ENCODE measurements at regions not wholly inside any gene's neighbourhood (a gene's known extent, or its start where the extent isn't known, plus 50 kb on each side); places are given as distances from the start of the nearest gene placed in this dataset.

- Histone ChIP-seq H3K4me3 (ENCODE audit: low read depth, low read length) (no peak overlapping the region), H3K4me1 (no peaks in the 10 kb centered on the region), H3K27me3 (replicated peaks; ENCODE audit: control insufficient read depth, insufficient read depth, low read length) (no peaks in the 10 kb centered on the region), H3K9me3 (0 out of 2 replicates have a peak, but pooled peaks cover 9% of the 10 kb centered on the region), H3K36me3 (ENCODE audit: control insufficient read depth, insufficient read depth, low read length) (no peaks in the 10 kb centered on the region)
- no peak for TF ChIP-seq CTCF (IDR thresholded peaks at IDR 0.05; ENCODE audit: insufficient read depth in 1 of 2, low read depth in 1 of 2, low read length in 1 of 2, severe bottlenecking in 1 of 2, unreplicated experiment in 1 of 2)
- H3K27me3 Mint-ChIP-seq (ENCODE audit: insufficient read depth, unreplicated experiment): no peaks in the 10 kb centered on the region
- H3K4me3 Mint-ChIP-seq (ENCODE audit: unreplicated experiment): no peak overlapping the region
- POLR2A ChIA-PET: no interaction called here
- no peak for DNase-seq
- H3K4me1 Mint-ChIP-seq (ENCODE audit: low read depth, unreplicated experiment): no peaks in the 10 kb centered on the region
- no peak overlapping the region for H3K27ac Mint-ChIP-seq (ENCODE audit: unreplicated experiment)
- H3K36me3 Mint-ChIP-seq (ENCODE audit: insufficient read depth, unreplicated experiment): no peaks in the 10 kb centered on the region
- no peaks in the 10 kb centered on the region for H3K9me3 Mint-ChIP-seq (ENCODE audit: unreplicated experiment)
- CTCF ChIA-PET: no interaction called here
- BruUV-seq (replicated peaks): no TSS peak
- intact Hi-C loops (cut with micrococcal nuclease; ENCODE audit: unreplicated experiment): no loop called here
These were observed 366.5 kb downstream of the TMEM38B start for GRCh38 chr9:106060885-106061284.

- Histone ChIP-seq H3K36me3 (ENCODE audit: control insufficient read depth, insufficient read depth, low read length) (no peaks in the 10 kb centered on the region), H3K27me3 (replicated peaks; ENCODE audit: control insufficient read depth, insufficient read depth, low read length) (no peaks in the 10 kb centered on the region), H3K4me3 (ENCODE audit: low read depth, low read length) (no peak overlapping the region), H3K4me1 (no peaks in the 10 kb centered on the region), H3K9me3 (0 out of 2 replicates have a peak, but pooled peaks cover 9% of the 10 kb centered on the region)
- no peak for TF ChIP-seq CTCF (IDR thresholded peaks at IDR 0.05; ENCODE audit: insufficient read depth in 1 of 2, low read depth in 1 of 2, low read length in 1 of 2, severe bottlenecking in 1 of 2, unreplicated experiment in 1 of 2)
- no TSS peak for BruUV-seq (replicated peaks)
- H3K27me3 Mint-ChIP-seq (ENCODE audit: insufficient read depth, unreplicated experiment): no peaks in the 10 kb centered on the region
- DNase-seq: no peak
- H3K36me3 Mint-ChIP-seq (ENCODE audit: insufficient read depth, unreplicated experiment): no peaks in the 10 kb centered on the region
- H3K9me3 Mint-ChIP-seq (ENCODE audit: unreplicated experiment): no peaks in the 10 kb centered on the region
- ChIA-PET CTCF (no interaction called here), POLR2A (no interaction called here)
- no peaks in the 10 kb centered on the region for H3K4me1 Mint-ChIP-seq (ENCODE audit: low read depth, unreplicated experiment)
- intact Hi-C loops (cut with micrococcal nuclease; ENCODE audit: unreplicated experiment): no loop called here
- H3K27ac Mint-ChIP-seq (ENCODE audit: unreplicated experiment): no peak overlapping the region
- no peak overlapping the region for H3K4me3 Mint-ChIP-seq (ENCODE audit: unreplicated experiment)
These were observed 367.9 kb downstream of the TMEM38B start for GRCh38 chr9:106062250-106062649.

- CTCF ChIA-PET: no interaction called here
- no peaks in the 10 kb centered on the region for H3K9me3 ChIP-seq
- intact Hi-C loops (cut with micrococcal nuclease; ENCODE audit: unreplicated experiment): no loop called here
- H3K27me3 ChIP-seq (replicated peaks; ENCODE audit: control insufficient read depth, insufficient read depth, low read length): no peaks in the 10 kb centered on the region
- Mint-ChIP-seq H3K27ac (ENCODE audit: unreplicated experiment) (no peak overlapping the region), H3K4me3 (ENCODE audit: unreplicated experiment) (no peak overlapping the region), H3K4me1 (ENCODE audit: low read depth, unreplicated experiment) (no peaks in the 10 kb centered on the region), H3K9me3 (ENCODE audit: unreplicated experiment) (peaks cover 17% of the 10 kb centered on the region), H3K36me3 (ENCODE audit: insufficient read depth, unreplicated experiment) (no peaks in the 10 kb centered on the region), H3K27me3 (ENCODE audit: insufficient read depth, unreplicated experiment) (no peaks in the 10 kb centered on the region)
- no peaks in the 10 kb centered on the region for H3K36me3 ChIP-seq (ENCODE audit: control insufficient read depth, insufficient read depth, low read length)
- TF ChIP-seq CTCF (IDR thresholded peaks at IDR 0.05; ENCODE audit: insufficient read depth in 1 of 2, low read depth in 1 of 2, low read length in 1 of 2, severe bottlenecking in 1 of 2, unreplicated experiment in 1 of 2): no peak
- POLR2A ChIA-PET: no interaction called here
- DNase-seq: no peak
- BruUV-seq (replicated peaks): no TSS peak
- H3K4me3 ChIP-seq (ENCODE audit: low read depth, low read length): no peak overlapping the region
- H3K4me1 ChIP-seq: no peaks in the 10 kb centered on the region
These were observed 370.8 kb downstream of the TMEM38B start for GRCh38 chr9:106065136-106065535.
